Fibroblast of gingiva (primary cell): ENCODE measurements at regions not wholly inside any gene's neighbourhood (a gene's known extent, or its start where the extent isn't known, plus 50 kb on each side); places are given as distances from the start of the nearest gene placed in this dataset.
"Not testable (repeated sequence)": the region's sequence is repeated elsewhere in the genome, so short reads cannot be mapped to it uniquely, and the experiment has no call there.

Source experiments
- DNase-seq: peaks from one replicate; pipeline ENCODE4 v3.0.0-alpha.2; 2011; ENCODE audit warnings: low read depth

DNA sequence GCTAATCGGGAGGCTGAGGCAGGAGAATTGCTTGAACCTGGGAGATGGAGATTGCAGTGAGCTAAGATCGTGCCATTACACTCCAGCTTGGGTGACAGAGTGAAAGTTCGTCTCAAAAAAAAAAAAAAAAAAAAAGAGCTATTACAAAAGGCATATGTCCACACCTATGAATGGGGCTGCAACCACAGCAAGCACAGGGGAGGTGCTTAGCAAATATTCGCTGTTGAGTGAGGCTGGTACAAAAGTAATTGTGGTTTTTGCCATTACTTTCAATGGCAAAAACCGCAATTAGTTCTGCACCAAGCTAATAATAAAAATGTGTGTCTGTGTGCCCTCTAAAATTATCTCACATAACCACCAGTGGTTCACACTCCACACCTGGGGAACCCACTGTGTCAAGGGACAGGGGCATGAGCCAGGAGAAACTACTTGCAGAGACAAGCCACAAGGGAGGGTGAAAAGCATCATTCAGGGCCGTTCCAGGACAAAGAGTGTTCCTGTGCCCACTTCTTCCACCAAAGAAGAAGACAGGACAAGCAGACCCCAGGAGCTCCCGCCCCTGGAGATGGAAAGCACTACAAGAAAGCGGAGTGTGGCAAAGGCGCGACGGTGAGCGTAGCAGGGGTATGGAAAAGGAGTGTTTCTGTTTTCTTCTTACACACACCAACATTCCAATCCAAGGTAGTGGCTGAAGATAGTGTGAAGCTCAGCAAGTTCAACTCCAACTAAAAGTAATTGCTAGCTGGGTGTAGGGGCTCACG lies 84.4 kb upstream of the CNEP1R1 start:
- no peak for DNase-seq

DNA sequence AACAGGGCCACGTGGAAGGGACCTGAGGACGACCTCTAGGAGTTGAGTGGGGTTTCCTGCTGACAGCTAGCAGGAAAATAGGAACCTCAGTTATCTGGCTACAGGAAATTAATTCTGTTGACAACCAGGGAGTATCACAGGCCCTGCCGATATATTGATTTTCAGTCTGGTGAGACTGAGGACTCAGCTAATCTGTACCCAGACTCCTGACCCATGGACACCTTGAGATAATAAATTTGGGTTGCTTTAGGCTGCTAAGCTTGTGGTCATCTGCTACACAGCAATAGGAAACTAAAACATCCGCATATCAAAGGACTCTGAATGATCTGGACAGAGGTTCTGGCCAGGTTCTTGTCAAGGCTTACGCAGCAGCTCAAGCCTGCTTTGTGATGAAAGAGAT lies 80.8 kb upstream of the CNEP1R1 start:
- no peak for DNase-seq

DNA sequence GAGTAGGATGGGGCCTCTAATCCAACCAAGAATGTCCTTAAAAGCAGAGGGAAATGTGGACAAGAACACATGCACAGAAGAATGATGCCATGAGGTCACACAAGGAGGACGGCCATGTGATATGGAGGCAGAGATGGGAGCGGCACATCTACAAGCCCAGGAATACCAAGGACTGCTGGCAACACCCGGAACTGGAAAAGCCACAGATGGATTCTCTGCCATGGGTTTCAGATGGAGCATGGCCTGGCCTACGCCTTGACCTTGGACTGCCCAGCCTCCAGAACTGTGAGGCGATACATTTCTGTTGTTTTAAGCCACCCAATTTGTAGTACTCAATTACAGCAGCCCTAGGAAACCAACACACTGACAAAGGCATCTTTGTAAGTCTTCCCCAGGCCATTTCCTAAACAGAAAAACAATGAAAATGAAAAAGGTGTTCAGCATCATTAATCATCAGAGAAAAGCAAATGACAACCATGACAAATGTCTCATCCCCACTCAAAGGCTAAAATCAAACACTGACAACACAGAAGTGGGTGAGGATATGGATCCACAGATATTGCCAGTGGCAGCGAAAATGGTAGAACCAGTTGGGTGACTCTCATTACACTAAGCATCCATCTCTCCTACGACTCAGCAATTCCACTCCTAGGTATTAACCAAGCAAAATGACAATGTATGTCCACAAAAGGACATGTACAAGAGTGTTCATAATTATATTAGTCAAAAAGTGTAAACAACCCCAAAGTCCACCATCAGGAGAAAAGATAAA lies 76.9 kb upstream of the CNEP1R1 start:
- DNase-seq = no peak

DNA sequence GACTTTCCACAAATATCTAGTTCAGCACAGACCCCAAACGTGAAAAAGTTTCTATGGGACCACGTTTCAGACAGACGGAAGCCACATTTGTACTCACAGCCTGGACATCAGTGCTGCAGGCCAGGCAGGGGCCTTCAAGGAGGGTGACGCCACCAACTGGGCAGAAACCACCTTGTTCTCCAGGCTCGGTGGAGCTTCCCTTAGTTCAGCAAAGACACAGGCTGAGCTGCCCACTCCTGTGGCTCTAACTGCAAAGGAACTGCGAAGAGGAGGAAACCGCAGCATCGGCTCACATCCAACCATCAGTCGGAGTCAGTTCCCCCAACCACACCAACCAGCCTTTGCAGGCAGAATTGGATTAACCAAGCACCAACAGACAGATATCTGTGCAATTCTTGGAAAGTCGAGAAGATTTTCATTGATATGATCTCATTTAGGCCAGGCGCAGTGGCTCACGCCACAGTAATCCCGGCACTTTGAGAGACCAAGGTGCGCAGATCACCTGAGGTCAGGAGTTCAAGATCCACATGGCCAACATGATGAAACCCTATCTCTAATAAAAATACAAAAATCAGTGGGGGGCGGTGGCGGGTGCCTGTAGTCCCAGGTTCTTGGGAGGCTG lies 73.3 kb upstream of the CNEP1R1 start:
- no peak for DNase-seq

DNA sequence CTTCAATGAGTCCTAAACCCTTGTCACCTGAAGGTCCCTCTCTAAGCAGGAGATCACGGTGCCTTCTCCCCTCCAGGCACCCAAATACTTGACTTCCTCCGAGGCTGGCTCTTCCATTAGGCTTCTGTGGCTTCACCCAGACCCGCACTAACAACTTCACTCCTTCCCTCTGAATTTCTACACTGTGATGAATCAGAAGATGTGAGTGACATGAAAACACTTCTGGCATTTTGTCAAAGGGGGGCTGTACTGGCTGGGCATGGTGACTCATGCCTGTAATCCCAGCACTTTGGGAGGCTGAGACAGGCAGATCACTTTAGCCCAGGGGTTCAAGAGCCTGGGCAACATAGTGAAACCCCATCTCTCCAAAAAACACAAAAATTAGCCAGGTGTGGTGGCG lies 72.6 kb upstream of the CNEP1R1 start:
- no peak for DNase-seq

DNA sequence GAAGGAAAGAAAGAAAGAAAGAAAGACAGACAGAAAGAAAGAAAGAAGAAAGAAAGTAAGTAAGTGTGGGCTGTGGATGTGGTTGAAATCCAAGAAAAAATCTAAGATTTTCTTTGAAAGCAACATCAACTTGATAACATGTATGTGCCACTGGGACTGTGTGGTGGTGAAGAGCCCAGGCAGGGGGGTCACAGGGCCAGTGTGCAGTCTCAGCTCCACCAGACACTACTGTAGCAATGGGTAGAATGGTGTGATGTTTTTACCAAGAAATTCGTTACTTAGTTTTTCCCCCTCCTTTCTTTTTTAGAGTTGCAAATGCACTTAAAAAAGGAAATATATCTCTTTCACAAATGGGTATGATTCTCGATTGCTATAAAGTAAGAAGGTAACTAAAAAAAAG lies 71.9 kb upstream of the CNEP1R1 start:
- no peak for DNase-seq

DNA sequence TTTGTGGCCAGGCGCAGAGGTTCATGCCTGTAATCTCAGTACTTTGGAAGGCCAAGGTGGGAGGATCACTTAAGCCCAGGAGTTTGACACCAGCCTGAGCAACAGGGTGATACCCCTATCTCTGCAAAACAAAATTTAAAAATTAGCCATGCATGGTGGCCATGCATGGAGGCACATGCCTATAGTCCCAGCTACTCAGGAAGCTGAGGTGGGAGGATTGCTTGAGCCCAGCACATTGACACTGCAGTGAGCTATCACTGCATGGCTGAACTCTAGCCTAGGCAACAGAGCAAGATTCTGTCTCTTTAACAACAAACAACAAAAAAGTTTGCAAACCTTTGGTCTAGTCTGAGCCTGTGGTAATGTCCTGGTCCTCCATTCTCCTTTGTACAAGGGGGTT lies 69.2 kb upstream of the CNEP1R1 start:
- no peak for DNase-seq

DNA sequence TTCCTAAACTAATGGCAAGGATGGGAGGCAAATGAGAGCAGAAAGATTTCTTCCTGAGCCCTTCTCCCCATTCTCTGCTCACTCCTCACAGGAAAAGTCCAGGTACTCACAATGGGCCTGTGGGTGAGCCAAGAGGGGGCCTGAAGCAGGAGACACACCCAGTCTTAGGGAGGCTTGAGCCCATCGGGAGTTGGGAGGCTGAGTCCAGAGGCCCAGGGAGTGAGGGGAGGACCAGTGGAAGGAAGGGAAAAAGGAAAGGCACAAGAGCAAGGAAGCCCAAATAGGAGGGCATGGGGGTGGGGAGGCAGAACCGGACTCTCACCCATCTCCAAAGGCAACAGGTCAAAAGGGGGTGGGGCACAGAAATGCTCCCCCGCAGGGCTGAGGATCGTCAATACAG lies 68.1 kb upstream of the CNEP1R1 start:
- DNase-seq = no peak

DNA sequence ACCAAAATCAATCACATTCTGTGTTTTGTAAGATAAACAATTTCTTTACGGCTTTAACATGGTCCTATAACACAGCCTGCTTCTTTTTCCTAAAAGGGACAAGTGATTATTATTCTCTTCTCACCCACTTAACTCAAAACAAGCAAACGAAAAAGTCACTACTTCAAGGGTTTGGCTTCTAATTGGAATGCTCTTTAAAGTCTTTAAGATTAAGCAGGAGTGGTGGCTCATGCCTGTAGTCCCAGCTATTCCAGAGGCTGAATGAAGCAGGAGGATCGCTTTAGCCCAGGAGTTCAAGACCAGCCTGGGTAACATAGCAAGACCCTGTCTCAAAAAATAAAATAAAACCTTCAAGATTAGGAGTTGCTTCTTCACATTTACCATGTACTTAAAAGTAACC lies 66.6 kb upstream of the CNEP1R1 start:
- no peak for DNase-seq

DNA sequence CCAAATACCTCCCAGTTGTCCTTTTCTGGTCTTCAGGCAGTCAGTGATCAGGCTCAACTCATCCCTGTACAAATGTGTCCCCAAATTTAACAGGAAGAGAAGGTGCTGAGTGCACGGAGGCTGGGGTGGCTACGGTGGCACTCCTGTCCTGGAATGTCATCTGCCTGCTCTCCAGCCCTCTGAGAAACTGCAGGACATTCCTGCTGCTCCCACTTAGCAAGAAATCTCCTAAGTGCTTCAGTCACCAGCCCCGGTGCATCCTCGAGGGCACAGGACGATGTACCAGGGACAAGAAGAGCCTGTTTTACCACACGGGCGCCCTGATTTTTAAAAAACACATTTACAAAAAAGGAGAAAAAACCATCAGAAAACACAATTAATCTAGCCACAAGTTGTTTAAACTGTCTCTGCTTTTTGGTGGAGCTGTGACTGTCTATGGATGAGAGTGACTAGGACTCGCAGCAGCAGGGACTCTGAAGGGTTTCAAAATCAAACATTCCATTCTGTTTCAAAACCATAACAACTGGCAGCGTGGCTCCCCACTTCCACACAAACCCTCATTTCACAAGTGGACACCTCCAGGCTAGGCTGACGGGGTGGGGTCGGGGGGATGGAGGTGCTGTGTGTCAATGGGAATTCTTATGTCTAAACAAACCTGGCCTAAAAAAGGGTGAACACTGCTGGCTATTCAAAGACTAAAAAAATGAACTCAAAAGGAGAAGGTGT lies 65.3 kb upstream of the CNEP1R1 start:
- DNase-seq = peak; percentile 16

DNA sequence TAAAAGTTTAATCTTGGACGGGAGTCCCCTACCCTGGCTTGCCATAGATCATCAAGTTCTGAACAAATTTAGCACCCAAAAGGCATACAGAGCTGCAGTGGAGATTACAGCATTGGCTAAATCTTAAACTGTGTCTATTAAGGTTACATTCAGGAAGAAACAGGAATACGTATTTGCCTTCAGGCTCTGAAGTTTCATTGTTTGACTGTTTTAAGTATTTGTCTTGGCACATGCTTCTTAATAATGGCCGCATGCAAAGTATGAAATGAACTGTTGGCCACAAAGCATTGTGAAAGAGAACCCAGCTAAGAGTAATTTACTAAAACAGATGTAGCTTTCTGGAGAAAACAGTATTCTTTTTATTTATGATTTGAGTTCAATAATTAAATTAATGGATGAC lies 63.9 kb upstream of the CNEP1R1 start:
- DNase-seq = peak; percentile 76

DNA sequence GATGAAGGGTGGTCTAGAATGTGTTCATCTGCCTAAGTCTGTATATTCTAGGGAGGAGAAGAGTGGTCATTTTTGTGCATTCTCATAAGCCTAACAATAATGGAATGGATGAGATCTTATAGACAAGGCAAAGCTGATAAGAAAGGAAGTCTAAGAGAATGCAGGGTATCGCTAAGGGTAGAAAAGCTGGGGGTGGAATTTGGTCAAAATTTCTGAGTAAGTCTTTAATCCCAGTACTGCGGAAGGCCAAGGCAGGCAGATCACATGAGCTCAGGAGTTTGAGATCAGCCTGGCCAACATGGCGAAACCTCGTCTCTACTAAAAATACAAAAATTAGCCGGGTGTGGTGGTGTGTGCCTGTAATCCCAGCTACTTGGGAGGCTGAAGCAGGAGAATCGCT lies 62.5 kb upstream of the CNEP1R1 start:
- not testable (repeated sequence) for DNase-seq

DNA sequence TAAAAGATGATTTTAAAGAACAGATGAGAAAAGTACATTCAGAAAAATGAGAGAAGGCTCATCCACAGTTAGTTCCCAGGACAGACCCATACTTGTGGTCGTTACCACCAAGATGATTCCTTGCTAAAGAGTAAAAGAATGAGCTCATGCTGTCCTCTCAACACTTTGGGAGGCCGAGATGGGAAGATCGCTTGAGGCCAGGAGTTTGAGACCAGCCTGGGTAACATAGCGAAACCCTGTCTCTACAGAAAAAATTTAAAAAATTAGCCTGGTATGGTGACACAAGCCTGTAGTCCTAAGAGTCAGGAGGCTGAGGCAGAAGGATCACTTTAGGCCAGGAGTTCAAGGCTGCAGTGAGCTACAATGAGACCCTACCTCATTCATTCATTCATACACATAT lies 60.7 kb upstream of the CNEP1R1 start:
- no peak for DNase-seq

DNA sequence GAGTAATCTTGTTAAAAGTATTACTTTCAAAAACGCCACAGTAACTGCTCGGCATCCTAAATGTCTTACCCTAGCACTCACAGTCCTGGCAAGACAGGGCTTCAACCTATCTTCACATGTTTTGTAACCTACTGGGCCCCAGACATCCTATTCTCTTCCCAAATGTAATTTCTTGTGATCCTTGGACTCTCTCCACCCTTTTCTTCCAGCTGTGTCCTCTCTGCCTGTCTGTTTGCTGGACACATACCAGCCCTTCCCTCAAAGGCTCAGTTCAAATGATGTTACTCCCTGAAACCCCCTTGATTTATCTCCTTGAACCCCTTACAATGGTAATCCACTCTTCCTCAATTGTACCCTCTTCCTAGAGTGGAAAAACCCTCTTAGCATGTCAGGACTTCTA lies 60.1 kb upstream of the CNEP1R1 start:
- no peak for DNase-seq

DNA sequence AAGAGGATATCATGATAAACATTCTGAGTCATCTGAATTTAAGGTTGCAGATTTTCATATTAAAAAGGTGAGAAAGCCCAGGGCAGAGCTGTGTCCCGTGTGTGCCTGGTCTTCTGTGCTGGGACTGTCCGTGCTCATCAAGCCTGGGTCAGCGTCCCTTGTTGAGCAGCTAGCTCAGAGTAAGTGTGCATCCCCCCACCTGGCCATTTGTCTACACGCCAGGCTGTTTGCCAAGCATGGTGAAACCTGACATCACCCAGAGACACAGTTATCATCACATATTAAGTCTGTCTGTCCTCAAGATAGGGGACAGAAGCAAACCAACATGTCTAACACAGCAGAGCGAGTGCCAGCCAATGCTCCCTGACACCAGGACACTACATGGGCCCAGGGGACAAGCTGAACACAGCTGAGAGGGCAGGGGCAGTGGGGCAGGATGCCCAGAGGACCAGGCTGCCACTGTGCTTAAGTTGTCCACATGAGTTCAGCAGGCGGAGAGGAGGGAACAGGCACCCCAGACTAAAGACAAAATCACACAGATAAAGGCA lies 57.9 kb upstream of the CNEP1R1 start:
- DNase-seq = no peak

DNA sequence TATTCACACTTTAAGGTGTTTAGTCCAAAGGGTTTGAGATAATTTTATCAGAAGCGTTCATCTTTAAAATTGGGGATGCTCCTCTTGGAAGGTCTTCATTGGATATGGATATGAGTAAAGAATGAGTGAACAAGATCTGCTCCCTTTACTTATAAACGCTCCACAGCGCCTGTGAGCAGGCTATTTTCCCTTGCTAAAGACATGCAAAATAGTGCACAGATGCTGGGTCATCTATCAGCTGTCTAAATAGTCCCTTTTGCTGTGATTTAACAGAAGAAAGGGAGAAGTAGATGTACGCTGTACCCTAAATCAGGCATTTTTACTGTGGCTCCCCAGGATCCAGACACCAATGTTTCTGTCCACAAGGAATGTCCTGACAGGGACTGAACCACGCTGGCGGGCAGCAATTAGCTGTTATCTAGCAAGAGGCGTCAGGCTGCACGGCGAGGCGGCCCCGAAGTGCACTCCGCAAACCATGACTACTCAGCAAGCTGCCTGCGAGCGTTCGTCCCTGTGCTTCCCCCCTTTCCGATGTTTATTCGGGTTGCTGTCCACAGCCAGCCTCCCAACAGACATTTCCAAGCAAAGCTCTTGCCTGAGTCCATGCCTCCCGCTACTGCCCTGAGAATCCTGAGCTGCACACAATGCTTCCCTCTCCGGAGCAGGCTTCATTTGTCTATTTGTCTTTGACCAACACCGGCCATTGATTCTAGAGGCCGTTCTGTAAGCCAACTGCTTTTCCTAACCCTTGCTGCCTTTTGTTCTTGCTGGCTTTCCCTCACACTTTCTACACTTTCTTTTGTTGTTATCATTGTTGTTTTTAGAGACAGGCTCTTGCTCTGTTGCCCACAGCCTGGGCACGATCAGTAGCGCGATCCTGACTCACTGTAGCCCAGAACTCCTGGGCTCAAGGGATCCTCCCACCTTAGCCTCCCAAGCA lies 55.7 kb upstream of the CNEP1R1 start:
- DNase-seq = no peak

DNA sequence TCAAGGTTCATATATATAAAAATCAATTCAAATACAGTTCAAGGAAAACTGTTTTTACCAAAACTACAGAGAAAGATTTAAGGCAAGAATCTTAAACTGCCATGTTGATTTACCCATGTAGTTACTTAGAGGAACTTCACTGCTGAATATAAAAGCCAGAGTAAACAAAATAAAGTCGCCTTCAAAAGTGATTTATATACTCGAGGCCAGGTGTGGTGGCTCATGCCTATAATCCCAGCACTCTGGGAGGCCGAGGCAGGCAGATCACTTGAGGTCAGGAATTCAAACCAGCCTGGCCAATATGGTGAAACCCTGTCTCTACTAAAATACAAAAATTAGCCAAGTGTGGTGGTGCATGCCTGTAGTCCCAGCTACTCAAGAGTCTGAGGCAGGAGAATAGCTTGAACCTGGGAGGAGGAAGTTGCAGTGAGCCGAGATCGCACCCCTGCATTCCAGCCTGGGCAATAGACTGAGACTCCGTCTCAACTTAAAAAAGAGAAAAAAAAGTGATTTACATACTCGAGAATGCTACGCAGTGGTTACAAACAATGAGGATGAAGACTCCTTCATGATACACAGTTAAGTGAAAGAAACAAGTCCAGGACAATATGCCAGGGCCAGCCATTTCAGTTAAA lies 54.1 kb upstream of the CNEP1R1 start:
- DNase-seq = no peak

DNA sequence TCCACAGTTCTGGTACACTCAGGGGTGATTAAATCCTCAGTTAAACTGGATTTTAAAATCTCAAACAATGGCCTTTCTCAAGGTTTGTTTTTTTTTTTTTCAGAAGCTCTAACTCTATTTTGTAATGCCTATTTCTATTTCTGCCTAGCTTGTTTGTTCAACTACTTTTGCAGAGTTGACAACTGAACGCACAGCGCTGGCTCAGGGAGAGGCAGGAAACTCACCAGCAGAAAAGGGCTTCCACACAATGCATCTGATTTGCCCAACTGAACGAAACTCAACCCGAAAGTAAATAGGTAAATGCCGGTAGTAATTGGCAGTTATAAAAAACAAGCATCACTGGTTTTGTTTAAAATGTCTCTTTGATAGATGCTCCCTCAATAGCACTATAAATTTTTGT lies 52.7 kb upstream of the CNEP1R1 start:
- DNase-seq = no peak

DNA sequence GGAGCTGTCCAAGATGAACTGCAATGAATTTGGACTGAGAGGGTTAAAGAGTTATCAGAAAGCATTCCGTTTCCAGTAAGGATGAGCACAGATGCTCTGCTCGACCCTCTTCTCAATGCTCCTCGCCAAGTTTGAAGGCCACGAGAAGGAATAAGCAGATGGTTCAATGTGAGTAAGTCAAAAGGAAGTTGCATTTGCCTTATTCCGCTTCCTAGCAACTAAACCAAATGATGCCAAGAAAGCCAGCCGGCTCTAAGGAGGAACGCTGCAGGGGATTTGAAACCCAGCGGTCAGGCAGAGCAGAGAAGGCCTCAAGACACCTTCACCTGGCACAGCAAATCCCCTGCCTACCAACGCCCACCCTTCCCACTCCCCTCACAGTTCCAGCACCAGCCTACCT lies 52.1 kb upstream of the CNEP1R1 start:
- no peak for DNase-seq
